ENCODE measurements at regions not wholly inside any gene's neighbourhood (a gene's known extent, or its start where the extent isn't known, plus 50 kb on each side); places are given as distances from the start of the nearest gene placed in this dataset.

DNA sequence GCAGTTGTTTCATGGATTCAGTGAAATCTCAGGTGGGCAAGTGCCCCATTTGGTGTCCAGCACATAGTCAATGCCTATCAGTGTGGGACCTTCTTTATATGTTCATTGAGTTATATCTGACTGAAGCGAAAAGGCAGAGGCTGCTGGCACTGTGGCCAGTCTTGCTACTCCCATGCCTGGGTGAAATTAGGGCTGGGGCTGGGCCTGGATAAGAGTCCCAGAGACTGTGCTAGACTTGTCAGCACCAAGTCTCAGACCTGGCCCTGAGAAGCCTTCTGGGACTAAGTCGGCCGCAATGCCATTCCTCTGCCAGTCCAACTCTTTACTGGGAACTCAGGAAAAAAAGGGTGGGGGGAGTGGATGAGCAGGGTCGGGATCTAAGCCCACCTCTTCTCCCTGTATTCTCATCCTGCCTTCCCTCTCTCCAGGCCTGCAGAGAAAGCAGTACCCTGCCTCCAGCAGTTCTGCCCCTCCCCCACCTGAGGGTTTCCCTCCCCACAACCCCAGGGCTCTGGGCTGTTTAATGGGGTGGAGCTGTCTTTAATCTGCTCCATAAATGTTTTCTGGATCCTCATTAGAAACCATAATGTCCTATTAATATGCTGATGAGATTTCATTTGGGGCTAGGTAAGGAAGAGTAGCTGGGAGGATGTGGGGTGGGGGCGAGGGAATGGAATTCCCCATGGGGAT is 153.5 kb upstream of the PJA1 start:
- intact Hi-C loops (cut with DNase I): no loop called here
- H3K36me3 ChIP-seq: no peaks in the 10 kb centered on the region
- TF ChIP-seq, protein P1, sequence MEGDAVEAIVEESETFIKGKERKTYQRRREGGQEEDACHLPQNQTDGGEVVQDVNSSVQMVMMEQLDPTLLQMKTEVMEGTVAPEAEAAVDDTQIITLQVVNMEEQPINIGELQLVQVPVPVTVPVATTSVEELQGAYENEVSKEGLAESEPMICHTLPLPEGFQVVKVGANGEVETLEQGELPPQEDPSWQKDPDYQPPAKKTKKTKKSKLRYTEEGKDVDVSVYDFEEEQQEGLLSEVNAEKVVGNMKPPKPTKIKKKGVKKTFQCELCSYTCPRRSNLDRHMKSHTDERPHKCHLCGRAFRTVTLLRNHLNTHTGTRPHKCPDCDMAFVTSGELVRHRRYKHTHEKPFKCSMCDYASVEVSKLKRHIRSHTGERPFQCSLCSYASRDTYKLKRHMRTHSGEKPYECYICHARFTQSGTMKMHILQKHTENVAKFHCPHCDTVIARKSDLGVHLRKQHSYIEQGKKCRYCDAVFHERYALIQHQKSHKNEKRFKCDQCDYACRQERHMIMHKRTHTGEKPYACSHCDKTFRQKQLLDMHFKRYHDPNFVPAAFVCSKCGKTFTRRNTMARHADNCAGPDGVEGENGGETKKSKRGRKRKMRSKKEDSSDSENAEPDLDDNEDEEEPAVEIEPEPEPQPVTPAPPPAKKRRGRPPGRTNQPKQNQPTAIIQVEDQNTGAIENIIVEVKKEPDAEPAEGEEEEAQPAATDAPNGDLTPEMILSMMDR (IDR thresholded peaks at IDR 0.05): no peak
- no peak for ATAC-seq
- H3K4me3 ChIP-seq: no peak overlapping the region
- H3K9me3 ChIP-seq: no peaks in the 10 kb centered on the region
- no peak for DNase-seq
- H3K27ac ChIP-seq: no peak overlapping the region
- H3K4me1 ChIP-seq: no peaks in the 10 kb centered on the region
- H3K27me3 ChIP-seq: no peaks in the 10 kb centered on the region

DNA sequence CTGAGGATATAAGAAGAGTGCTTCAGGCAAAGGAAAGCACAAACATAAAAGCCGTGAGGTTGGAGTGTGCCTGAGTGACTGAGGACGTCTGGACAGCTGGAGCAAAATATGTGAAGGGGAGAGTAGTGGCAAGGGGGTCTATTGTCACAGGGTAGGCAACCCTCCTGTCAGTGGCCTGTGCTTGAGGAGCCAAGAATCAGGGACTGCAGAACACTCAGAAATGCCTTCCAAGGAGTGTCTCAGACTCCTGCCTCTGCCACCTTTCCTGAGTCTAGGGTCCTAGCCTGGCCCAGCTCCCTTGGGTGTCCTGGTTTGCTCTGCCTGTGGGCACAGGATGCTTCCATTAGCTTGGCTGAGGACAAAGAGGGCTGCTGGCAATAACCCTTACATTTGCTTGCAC is 152.5 kb upstream of the PJA1 start:
- Histone ChIP-seq H3K9me3 (no peaks in the 10 kb centered on the region), H3K4me1 (no peaks in the 10 kb centered on the region), H3K27ac (no peak overlapping the region), H3K4me3 (no peak overlapping the region), H3K27me3 (no peaks in the 10 kb centered on the region), H3K36me3 (no peaks in the 10 kb centered on the region)
- ATAC-seq (no peak), DNase-seq (no peak)
- TF ChIP-seq, protein P1 (IDR thresholded peaks at IDR 0.05): no peak
- intact Hi-C loops (cut with DNase I): no loop called here

DNA sequence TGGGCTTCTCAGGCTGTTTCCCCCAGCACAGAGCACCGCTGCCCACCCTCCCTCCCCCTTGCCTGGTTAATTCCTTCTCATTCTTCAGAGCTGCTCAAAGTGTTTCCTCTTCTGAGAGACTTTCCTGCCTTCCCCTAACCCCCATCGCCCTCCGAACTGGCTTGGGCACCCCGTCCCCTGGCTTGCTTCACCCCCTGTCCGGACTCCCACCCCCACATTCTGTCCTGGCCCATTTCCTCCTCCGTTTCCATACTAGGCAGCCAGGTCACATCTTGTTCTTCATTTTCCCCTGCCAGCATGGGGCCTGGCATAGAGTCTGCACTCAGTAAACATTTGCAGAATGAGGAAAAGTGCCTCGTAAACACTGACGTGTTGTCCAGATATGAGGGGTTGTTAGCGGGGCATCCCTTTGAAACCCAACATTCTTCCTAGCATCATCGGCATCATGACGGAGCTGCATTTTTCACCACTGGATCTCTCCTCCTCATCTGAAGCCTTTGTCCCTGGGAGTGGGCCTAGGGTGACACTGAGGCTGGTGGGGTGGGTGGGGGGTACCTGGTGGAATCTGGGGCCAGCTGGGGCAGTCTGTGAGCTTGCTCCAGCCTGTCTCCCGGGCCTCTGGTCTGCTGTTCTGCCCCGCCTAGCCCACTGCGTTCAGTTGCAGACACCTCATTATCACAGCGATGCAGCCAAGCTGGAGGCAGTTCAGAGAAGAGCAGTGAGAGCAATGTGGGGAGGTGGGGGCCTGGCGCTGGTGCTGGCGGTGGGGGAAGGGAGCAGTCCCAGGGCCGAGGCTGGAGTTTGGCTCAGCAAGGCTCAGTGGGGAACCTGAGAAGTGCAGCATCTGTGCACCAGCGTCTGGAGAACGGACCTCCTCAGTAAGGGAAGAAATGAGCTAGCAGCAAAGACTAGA is 149.4 kb upstream of the PJA1 start:
- Histone ChIP-seq H3K9me3 (no peaks in the 10 kb centered on the region), H3K36me3 (no peaks in the 10 kb centered on the region), H3K4me1 (no peaks in the 10 kb centered on the region), H3K4me3 (no peak overlapping the region), H3K27me3 (no peaks in the 10 kb centered on the region), H3K27ac (no peak overlapping the region)
- TF ChIP-seq, protein P1 (IDR thresholded peaks at IDR 0.05): no peak
- ATAC-seq (peak; percentile 51), DNase-seq (no peak)
- intact Hi-C loops (cut with DNase I): no loop called here

DNA sequence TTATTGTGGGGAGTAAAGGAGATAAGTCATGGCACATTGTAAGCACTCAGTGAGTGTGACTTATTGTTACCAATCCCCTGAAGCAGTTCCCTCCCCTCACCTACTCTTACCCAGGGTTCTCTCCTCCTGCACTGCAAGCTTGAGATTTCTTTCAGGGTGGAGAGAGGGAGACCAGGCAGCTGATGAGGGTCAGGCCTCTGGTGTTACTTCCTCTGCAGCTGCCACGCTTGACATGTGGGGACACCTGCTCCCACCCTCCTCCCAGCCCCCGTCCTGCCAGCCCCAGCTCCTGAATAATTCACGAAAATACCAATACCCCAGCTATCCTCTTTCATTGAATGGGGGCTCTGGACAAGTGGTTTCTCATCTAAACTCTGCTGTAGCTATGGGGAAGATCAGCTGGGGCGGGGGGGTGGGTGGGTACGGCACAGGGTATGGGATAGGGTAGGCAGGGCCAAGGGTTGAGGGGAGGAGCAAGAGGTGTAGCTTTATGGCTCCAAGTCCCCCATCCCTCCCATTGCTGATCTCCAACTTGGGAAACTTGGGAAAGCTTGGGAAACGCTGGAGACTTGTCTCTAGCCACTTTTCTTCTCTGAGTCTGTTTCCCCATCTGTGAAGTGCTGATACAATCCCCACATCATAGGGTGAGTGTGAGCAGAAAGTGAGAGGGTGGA is 148.5 kb upstream of the PJA1 start:
- Histone ChIP-seq H3K27ac (no peak overlapping the region), H3K27me3 (no peaks in the 10 kb centered on the region), H3K36me3 (no peaks in the 10 kb centered on the region), H3K9me3 (no peaks in the 10 kb centered on the region), H3K4me1 (no peaks in the 10 kb centered on the region), H3K4me3 (no peak overlapping the region)
- DNase-seq (no peak), ATAC-seq (no peak)
- TF ChIP-seq, protein P1 (IDR thresholded peaks at IDR 0.05): no peak
- intact Hi-C loops (cut with DNase I): no loop called here

DNA sequence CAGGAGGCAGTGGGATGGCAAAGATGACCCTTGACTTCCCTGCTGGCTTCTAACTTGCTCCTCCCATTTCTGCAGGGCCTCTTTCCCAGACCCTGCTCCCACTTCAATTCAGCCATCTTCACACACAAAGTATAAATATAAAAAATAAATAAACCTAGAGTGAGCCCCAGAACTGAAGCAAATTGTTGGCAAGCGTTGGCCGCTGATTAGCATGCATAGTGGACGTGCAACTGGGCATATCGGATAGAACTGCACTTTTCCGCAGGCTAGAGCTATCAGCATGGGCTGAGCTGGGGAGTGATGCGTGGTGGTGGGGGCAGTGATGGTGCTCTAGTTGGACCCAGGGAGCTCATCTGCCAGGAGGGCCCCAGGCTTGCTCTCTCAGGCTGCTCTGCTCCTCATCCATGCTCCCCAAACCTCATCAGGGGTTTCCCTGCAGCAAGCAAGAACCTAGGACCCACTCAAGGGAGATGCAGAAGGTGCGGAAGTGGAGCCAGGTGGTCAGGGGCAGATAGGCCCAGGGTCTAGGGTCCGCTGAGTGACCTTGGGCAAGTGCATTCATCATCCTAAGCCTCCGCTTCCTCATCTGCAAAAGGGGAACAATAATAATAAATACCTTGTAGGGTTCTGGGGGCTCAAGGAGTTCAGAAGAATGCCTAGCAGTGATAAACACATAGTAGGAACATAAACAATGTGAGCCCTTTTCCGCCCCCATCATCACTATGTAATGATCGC is 146.8 kb upstream of the PJA1 start:
- no peaks in the 10 kb centered on the region for H3K27me3 ChIP-seq
- no peak for DNase-seq
- no peak for ATAC-seq

More for the DNA sequence above, 146.8 kb upstream of the PJA1 start:
- H3K4me1 ChIP-seq: no peaks in the 10 kb centered on the region
- no peak overlapping the region for H3K4me3 ChIP-seq
- intact Hi-C loops (cut with DNase I): no loop called here
- no peaks in the 10 kb centered on the region for H3K36me3 ChIP-seq
- H3K9me3 ChIP-seq: no peaks in the 10 kb centered on the region
- TF ChIP-seq, protein P1 (IDR thresholded peaks at IDR 0.05): no peak
- H3K27ac ChIP-seq: no peak overlapping the region

Data from upper lobe of right lung (tissue), 1 donor.